ENCODE measurements at regions not wholly inside any gene's neighbourhood (a gene's known extent, or its start where the extent isn't known, plus 50 kb on each side); places are given as distances from the start of the nearest gene placed in this dataset.

DNA sequence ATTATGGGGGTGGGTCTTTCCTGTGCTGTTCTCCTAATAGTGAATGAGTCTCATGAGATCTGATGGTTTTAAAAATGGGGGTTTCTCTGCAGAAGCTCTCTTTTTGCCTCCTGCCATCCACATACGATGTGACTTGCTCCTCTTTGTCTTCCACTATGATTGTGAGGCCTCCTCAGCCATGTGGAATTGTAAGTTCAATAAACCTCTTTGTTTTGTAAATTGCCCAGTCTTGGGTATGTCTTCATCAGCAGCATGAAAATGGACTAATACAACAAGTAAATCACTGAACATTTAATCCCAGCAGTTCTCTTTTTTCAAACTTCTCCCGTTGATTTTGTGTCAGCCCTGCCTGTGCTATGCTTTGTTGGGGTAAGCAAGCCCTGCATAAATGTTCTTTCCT lies 95.2 kb downstream of the FAM217A start:
- Histone ChIP-seq H3K18ac (ENCODE audit: low read depth in 1 of 2, low read length in 2 of 2) (no peak overlapping the region), H2AFZ (ENCODE audit: low read depth, low read length) (no peak overlapping the region), H2BK5ac (ENCODE audit: low read depth, low read length, poor library complexity, severe bottlenecking) (no peak overlapping the region), H3K27ac (ENCODE audit: low read length, poor library complexity, severe bottlenecking) (no peak overlapping the region), H4K8ac (ENCODE audit: low read length) (no peak overlapping the region), H3K79me1 (replicated peaks; ENCODE audit: low read length, poor library complexity, severe bottlenecking) (peaks cover 11% of the 10 kb centered on the region), H3K14ac (ENCODE audit: low read length in 2 of 2) (no peak overlapping the region), H3K4me3 (ENCODE audit: insufficient read depth in 1 of 2, low read depth in 1 of 2, low read length in 2 of 2) (no peak overlapping the region), H3K23ac (ENCODE audit: low read length in 2 of 2) (no peak overlapping the region), H3K4me1 (ENCODE audit: control insufficient read depth, insufficient read depth, low read depth, low read length) (peaks cover 3% of the 10 kb centered on the region), H2BK12ac (ENCODE audit: low read length in 2 of 2) (no peak overlapping the region), H2AK5ac (ENCODE audit: low read length, severe bottlenecking) (no peak overlapping the region), H3K4me2 (ENCODE audit: low read length, poor library complexity, severe bottlenecking) (no peak overlapping the region), H3K4ac (ENCODE audit: low read depth in 1 of 2, low read length in 2 of 2) (no peak overlapping the region), H3K9me3 (ENCODE audit: control insufficient read depth, low read length) (no peaks in the 10 kb centered on the region), H3K27me3 (ENCODE audit: control insufficient read depth in 1 of 2, insufficient read depth in 1 of 2, low read length in 2 of 2) (no peaks in the 10 kb centered on the region), H2BK15ac (ENCODE audit: low read depth, poor library complexity, severe bottlenecking) (no peak overlapping the region), H4K91ac (ENCODE audit: low read length) (no peak overlapping the region), H3K9ac (ENCODE audit: low read length) (no peak overlapping the region), H3K36me3 (ENCODE audit: control insufficient read depth in 1 of 2, insufficient read depth in 2 of 2, low read depth in 1 of 2, low read length in 2 of 2) (no peaks in the 10 kb centered on the region), H2BK120ac (ENCODE audit: low read depth, low read length) (no peak overlapping the region)
- 75% methylated on average over 1 of the region's 2 CpGs for WGBS
- DNase-seq = no peak

DNA sequence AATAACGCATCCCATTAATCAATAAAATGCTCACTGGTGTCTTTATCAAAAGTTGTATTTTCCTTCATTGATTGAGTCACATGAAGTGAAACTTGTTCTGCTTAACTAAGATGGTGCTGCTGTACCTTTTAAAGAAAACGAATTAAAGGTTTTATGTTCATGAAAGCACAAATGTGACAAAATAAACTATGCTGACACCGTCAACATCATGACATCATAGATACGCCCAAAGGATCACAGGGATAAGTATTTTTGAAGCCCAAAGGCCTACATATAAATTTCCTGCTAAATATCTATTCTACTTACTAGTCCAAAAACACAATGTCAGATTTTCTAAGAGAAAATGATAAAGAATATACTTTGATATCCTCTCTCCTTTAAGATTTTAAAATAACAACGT lies 94.4 kb downstream of the FAM217A start:
- Histone ChIP-seq H2AK5ac (ENCODE audit: low read length, severe bottlenecking) (no peak overlapping the region), H3K4me2 (ENCODE audit: low read length, poor library complexity, severe bottlenecking) (no peak overlapping the region), H4K91ac (ENCODE audit: low read length) (no peak overlapping the region), H3K18ac (ENCODE audit: low read depth in 1 of 2, low read length in 2 of 2) (no peak overlapping the region), H3K27ac (ENCODE audit: low read length, poor library complexity, severe bottlenecking) (no peak overlapping the region), H3K9ac (ENCODE audit: low read length) (no peak overlapping the region), H3K4me1 (ENCODE audit: control insufficient read depth, insufficient read depth, low read depth, low read length) (peaks cover 3% of the 10 kb centered on the region), H3K4ac (ENCODE audit: low read depth in 1 of 2, low read length in 2 of 2) (no peak overlapping the region), H3K9me3 (ENCODE audit: control insufficient read depth, low read length) (no peaks in the 10 kb centered on the region), H2BK15ac (ENCODE audit: low read depth, poor library complexity, severe bottlenecking) (no peak overlapping the region), H2BK12ac (ENCODE audit: low read length in 2 of 2) (no peak overlapping the region), H2AFZ (ENCODE audit: low read depth, low read length) (no peak overlapping the region), H3K14ac (ENCODE audit: low read length in 2 of 2) (no peak overlapping the region), H4K8ac (ENCODE audit: low read length) (no peak overlapping the region), H3K23ac (ENCODE audit: low read length in 2 of 2) (no peak overlapping the region), H3K79me1 (replicated peaks; ENCODE audit: low read length, poor library complexity, severe bottlenecking) (peaks cover 11% of the 10 kb centered on the region), H3K36me3 (ENCODE audit: control insufficient read depth in 1 of 2, insufficient read depth in 2 of 2, low read depth in 1 of 2, low read length in 2 of 2) (no peaks in the 10 kb centered on the region), H3K4me3 (ENCODE audit: insufficient read depth in 1 of 2, low read depth in 1 of 2, low read length in 2 of 2) (no peak overlapping the region), H3K27me3 (ENCODE audit: control insufficient read depth in 1 of 2, insufficient read depth in 1 of 2, low read length in 2 of 2) (no peaks in the 10 kb centered on the region), H2BK120ac (ENCODE audit: low read depth, low read length) (no peak overlapping the region), H2BK5ac (ENCODE audit: low read depth, low read length, poor library complexity, severe bottlenecking) (no peak overlapping the region)
- 100% methylated on average over 4 of the region's 5 CpGs for WGBS
- no peak for DNase-seq

DNA sequence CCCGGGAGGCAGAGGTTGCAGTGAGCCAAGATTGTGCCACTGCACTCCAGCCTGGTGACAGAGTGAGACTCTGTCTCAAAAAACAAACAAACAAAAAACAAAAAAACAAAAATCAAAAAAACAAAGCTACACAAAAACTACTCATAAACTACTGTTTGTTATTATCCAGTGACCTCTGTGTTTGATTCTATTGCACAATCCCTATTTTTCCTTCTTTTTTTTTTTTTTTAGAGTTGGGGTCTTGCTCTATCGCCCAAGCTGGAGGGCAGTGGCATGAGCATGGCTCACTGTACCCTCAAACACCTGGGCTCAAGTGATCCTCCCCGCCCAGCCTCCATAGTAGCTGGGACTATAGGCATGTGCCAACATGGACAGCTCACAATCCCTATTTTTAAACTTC lies 92.7 kb downstream of the FAM217A start:
- no peak overlapping the region for H2BK12ac ChIP-seq (ENCODE audit: low read length in 2 of 2)
- no peak overlapping the region for H3K9ac ChIP-seq (ENCODE audit: low read length)
- H3K14ac ChIP-seq (ENCODE audit: low read length in 2 of 2) = no peak overlapping the region
- no peak overlapping the region for H2AK5ac ChIP-seq (ENCODE audit: low read length, severe bottlenecking)
- peak overlapping the region in 1 of 2 experiments; percentile 48 for H3K18ac ChIP-seq (ENCODE audit: low read depth in 1 of 2, low read length in 2 of 2)
- H2BK15ac ChIP-seq (ENCODE audit: low read depth, poor library complexity, severe bottlenecking) = no peak overlapping the region
- no peaks in the 10 kb centered on the region for H3K9me3 ChIP-seq (ENCODE audit: control insufficient read depth, low read length)
- H2BK5ac ChIP-seq (ENCODE audit: low read depth, low read length, poor library complexity, severe bottlenecking) = no peak overlapping the region
- H4K91ac ChIP-seq (ENCODE audit: low read length) = no peak overlapping the region
- no peak for DNase-seq
- 100% methylated on average over 2 of the region's 3 CpGs for WGBS
- H3K23ac ChIP-seq (ENCODE audit: low read length in 2 of 2) = no peak overlapping the region
- H3K79me1 ChIP-seq (replicated peaks; ENCODE audit: low read length, poor library complexity, severe bottlenecking) = peaks cover 14% of the 10 kb centered on the region
- H3K4ac ChIP-seq (ENCODE audit: low read depth in 1 of 2, low read length in 2 of 2) = no peak overlapping the region
- H3K4me1 ChIP-seq (ENCODE audit: control insufficient read depth, insufficient read depth, low read depth, low read length) = peaks cover 6% of the 10 kb centered on the region
- H2BK120ac ChIP-seq (ENCODE audit: low read depth, low read length) = no peak overlapping the region
- no peaks in the 10 kb centered on the region for H3K27me3 ChIP-seq (ENCODE audit: control insufficient read depth in 1 of 2, insufficient read depth in 1 of 2, low read length in 2 of 2)
- no peak overlapping the region for H4K8ac ChIP-seq (ENCODE audit: low read length)
- no peak overlapping the region for H3K4me3 ChIP-seq (ENCODE audit: insufficient read depth in 1 of 2, low read depth in 1 of 2, low read length in 2 of 2)
- no peaks in the 10 kb centered on the region for H3K36me3 ChIP-seq (ENCODE audit: control insufficient read depth in 1 of 2, insufficient read depth in 2 of 2, low read depth in 1 of 2, low read length in 2 of 2)
- H3K4me2 ChIP-seq (ENCODE audit: low read length, poor library complexity, severe bottlenecking) = no peak overlapping the region
- no peak overlapping the region for H3K27ac ChIP-seq (ENCODE audit: low read length, poor library complexity, severe bottlenecking)
- H2AFZ ChIP-seq (ENCODE audit: low read depth, low read length) = no peak overlapping the region

DNA sequence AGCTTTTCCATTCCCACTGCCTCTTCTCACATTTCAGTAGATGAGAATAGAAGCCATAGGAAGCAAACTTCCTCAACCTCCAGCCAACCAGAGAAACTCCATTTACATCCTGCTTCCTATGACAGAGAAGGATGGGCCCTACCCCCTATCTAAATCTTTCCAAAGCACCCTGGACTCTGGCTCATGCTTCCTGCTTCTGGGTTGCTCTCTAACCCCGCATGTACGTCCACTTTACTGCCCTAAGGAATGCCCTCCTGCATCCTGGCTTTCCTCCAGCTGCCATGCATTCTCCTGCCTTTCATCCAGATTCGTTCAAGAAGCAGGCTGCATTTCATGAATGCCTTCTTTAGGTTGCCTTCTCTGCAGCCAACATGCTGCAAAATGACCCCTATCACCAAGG lies 91.9 kb downstream of the FAM217A start:
- no peak overlapping the region for H2BK15ac ChIP-seq (ENCODE audit: low read depth, poor library complexity, severe bottlenecking)
- H2AFZ ChIP-seq (ENCODE audit: low read depth, low read length) = no peak overlapping the region
- H2BK120ac ChIP-seq (ENCODE audit: low read depth, low read length) = no peak overlapping the region
- no peak overlapping the region for H3K23ac ChIP-seq (ENCODE audit: low read length in 2 of 2)
- no peaks in the 10 kb centered on the region for H3K27me3 ChIP-seq (ENCODE audit: control insufficient read depth in 1 of 2, insufficient read depth in 1 of 2, low read length in 2 of 2)
- H3K4ac ChIP-seq (ENCODE audit: low read depth in 1 of 2, low read length in 2 of 2) = no peak overlapping the region
- peak overlapping the region; percentile 19 for H3K27ac ChIP-seq (ENCODE audit: low read length, poor library complexity, severe bottlenecking)
- no peak overlapping the region for H2BK12ac ChIP-seq (ENCODE audit: low read length in 2 of 2)
- H2AK5ac ChIP-seq (ENCODE audit: low read length, severe bottlenecking) = no peak overlapping the region
- no peak overlapping the region for H3K9ac ChIP-seq (ENCODE audit: low read length)
- peak overlapping the region; percentile 87 for H4K8ac ChIP-seq (ENCODE audit: low read length)
- no peak overlapping the region for H3K4me3 ChIP-seq (ENCODE audit: insufficient read depth in 1 of 2, low read depth in 1 of 2, low read length in 2 of 2)
- WGBS = 5% methylated on average over 3 of the region's 3 CpGs
- no peaks in the 10 kb centered on the region for H3K36me3 ChIP-seq (ENCODE audit: control insufficient read depth in 1 of 2, insufficient read depth in 2 of 2, low read depth in 1 of 2, low read length in 2 of 2)
- peak overlapping the region in 1 of 2 experiments; percentile 30 for H3K18ac ChIP-seq (ENCODE audit: low read depth in 1 of 2, low read length in 2 of 2)
- no peak overlapping the region for H2BK5ac ChIP-seq (ENCODE audit: low read depth, low read length, poor library complexity, severe bottlenecking)
- H3K4me2 ChIP-seq (ENCODE audit: low read length, poor library complexity, severe bottlenecking) = no peak overlapping the region
- H3K9me3 ChIP-seq (ENCODE audit: control insufficient read depth, low read length) = no peaks in the 10 kb centered on the region
- H3K14ac ChIP-seq (ENCODE audit: low read length in 2 of 2) = no peak overlapping the region
- DNase-seq = peak; percentile 58
- H3K4me1 ChIP-seq (ENCODE audit: control insufficient read depth, insufficient read depth, low read depth, low read length) = peaks cover 6% of the 10 kb centered on the region
- H4K91ac ChIP-seq (ENCODE audit: low read length) = peak overlapping the region; percentile 53
- H3K79me1 ChIP-seq (replicated peaks; ENCODE audit: low read length, poor library complexity, severe bottlenecking) = peaks cover 16% of the 10 kb centered on the region

Measured in mesenchymal stem cell (in vitro differentiated cells and primary cell).